ENCODE measurements at regions not wholly inside any gene's neighbourhood (a gene's known extent, or its start where the extent isn't known, plus 50 kb on each side); places are given as distances from the start of the nearest gene placed in this dataset.

DNA sequence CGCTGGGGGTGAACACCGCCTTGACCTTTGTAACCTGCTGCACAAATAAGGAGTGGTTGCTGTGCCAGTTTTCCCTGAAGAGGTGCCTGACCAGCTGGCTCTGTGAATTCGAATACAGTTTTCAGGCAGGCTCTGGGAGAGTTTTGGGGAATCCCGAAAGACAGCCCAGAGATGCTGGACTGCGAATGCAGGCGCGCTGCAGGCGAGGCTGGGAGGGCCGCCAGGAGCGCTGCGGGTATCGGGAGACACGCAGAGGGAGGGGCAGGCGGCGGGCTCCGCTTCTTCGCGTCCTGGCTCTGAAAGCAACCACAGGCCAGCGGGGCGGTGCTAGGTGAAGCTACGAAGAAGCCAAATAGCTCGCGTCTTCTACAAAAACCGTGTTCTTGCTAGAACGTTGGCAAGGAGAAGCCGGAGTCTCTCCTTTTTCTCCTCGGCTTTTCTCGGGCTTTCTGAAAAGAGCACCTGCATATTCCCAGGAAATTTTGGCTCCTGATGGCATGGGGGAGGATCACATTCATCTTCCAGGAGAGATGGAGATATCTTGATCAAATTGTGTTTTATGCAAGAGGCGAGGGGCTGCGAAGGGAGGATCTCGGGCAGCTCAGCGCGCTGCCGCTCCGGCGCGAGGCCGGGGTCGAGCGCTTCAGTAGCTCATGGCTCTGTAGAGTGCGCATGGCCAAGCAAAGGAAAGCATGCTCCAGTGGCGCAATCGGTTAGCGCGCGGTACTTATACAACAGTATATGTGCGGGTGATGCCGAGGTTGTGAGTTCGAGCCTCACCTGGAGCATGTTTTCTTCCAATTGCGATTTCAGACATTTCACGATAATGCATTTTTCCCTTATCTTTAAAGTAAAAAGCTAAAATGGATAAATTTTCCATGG is 158.1 kb upstream of the ZNF184 start:
- Histone ChIP-seq H3K36me3 (no peaks in the 10 kb centered on the region), H3K9me3 (peaks cover 0 to 4% (median 0%) of the 10 kb centered on the region in 12 donors), H3K4me1 (peaks cover 0 to 8% (median 2%) of the 10 kb centered on the region in 12 donors), H3K4me3 (peak overlapping the region in 7 of 12 donors; percentile 15 to 33 (median 20)), H3K27ac (no peak overlapping the region), H3K27me3 (peaks cover 0 to 92% (median 38%) of the 10 kb centered on the region in 9 donors)
- no peak for TF ChIP-seq POLR2A (IDR thresholded peaks at IDR 0.05)
- TF ChIP-seq, protein P1, sequence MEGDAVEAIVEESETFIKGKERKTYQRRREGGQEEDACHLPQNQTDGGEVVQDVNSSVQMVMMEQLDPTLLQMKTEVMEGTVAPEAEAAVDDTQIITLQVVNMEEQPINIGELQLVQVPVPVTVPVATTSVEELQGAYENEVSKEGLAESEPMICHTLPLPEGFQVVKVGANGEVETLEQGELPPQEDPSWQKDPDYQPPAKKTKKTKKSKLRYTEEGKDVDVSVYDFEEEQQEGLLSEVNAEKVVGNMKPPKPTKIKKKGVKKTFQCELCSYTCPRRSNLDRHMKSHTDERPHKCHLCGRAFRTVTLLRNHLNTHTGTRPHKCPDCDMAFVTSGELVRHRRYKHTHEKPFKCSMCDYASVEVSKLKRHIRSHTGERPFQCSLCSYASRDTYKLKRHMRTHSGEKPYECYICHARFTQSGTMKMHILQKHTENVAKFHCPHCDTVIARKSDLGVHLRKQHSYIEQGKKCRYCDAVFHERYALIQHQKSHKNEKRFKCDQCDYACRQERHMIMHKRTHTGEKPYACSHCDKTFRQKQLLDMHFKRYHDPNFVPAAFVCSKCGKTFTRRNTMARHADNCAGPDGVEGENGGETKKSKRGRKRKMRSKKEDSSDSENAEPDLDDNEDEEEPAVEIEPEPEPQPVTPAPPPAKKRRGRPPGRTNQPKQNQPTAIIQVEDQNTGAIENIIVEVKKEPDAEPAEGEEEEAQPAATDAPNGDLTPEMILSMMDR (IDR thresholded peaks at IDR 0.05) = no peak
- DNase-seq = no peak
- 2% methylated on average over 51 of the region's 51 CpGs for WGBS, 4 donors
- intact Hi-C loops (cut with DNase I) = no loop called here
- no peak for ATAC-seq

DNA sequence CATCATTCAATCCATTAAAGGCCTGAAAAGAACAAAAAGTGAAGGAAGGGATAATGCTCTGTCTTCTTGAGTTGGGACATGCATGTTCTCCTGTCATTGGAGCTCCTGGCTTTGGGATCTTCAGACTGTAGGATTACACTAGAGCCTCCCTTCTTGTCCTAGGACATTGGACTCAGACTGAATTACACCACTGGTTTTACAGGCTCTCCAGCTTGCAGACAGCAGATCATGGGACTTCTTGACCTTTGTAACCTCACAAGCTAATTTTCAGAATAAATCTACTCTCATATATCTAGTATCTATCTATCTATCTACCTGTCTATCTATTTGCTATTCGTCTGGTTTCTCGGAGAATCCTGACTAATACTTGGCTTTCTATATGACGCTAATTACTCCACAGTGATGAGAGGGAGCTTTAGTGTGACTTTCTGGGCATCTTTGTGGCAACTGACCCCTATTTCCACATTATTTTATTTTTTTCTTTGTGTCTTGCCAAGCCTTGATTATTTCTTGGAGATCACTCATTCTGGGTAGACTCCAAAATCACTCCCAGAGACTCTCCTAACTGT is 151.9 kb upstream of the ZNF184 start:
- no peak overlapping the region for H3K27ac ChIP-seq
- TF ChIP-seq POLR2A (IDR thresholded peaks at IDR 0.05) = no peak
- TF ChIP-seq, protein P1 (IDR thresholded peaks at IDR 0.05) = no peak
- H3K9me3 ChIP-seq = no peaks in the 10 kb centered on the region
- intact Hi-C loops (cut with DNase I) = no loop called here
- H3K4me1 ChIP-seq = no peaks in the 10 kb centered on the region
- no peaks in the 10 kb centered on the region for H3K36me3 ChIP-seq
- no peak for DNase-seq
- H3K4me3 ChIP-seq = no peak overlapping the region
- H3K27me3 ChIP-seq = peaks cover 0 to 85% (median 15%) of the 10 kb centered on the region in 9 donors
- ATAC-seq = no peak
- 82 to 90% (median 86%) methylated on average over 3 of the region's 3 CpGs for WGBS, 4 donors

DNA sequence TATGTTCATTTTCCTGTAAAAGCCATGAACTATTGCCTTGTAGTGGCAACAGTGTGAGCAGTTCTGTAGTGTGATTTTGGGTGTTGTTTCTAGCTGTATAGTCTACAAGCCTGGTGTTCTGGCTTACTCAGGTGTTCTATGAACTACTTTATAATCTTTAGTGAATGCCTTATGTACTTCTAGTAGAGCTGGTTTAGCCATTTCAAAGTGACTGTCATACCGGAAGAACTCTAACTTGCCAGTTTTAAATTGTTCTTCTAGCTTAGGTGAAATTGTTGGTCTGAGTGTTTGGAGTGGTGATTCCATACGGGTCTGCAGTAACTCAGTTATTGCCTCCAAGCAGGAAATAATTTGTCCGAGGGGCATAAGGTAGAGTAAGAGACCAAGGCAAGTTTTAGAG is 150.2 kb upstream of the ZNF184 start:
- Histone ChIP-seq H3K9me3 (no peaks in the 10 kb centered on the region), H3K4me3 (no peak overlapping the region), H3K36me3 (no peaks in the 10 kb centered on the region), H3K4me1 (peaks cover 0 to 3% (median 0%) of the 10 kb centered on the region in 12 donors), H3K27ac (no peak overlapping the region), H3K27me3 (peaks cover 0 to 86% (median 21%) of the 10 kb centered on the region in 9 donors)
- no peak for ATAC-seq
- WGBS, 4 donors = 67 to 80% (median 72%) methylated on average over 3 of the region's 3 CpGs
- no peak for TF ChIP-seq POLR2A (IDR thresholded peaks at IDR 0.05)
- TF ChIP-seq, protein P1 (IDR thresholded peaks at IDR 0.05) = no peak
- DNase-seq = no peak
- intact Hi-C loops (cut with DNase I) = no loop called here

DNA sequence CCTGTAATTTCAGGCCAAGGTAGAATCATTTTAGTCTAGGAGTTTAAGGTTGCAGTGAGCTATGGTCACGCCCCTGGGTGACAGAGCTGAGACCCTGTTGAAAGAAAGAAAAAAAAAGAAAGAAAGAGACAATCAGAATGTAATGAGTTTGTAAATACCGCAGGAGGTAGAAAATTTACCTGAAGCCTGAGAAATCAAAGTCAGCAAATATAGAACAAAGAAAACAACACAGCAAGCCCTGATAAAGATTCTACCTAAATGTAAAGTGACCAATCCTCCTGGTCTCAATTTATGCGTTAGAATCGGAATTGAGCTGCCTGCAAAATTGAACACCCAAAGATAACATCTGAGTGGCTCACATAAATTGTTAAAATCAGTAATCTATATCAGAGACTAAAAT is 146.5 kb upstream of the ZNF184 start:
- 64 to 83% (median 73%) methylated on average over 4 of the region's 4 CpGs for WGBS, 4 donors
- TF ChIP-seq POLR2A (IDR thresholded peaks at IDR 0.05) = no peak
- TF ChIP-seq, protein P1 (IDR thresholded peaks at IDR 0.05) = no peak
- H3K4me3 ChIP-seq = no peak overlapping the region
- H3K9me3 ChIP-seq = no peaks in the 10 kb centered on the region
- no peak overlapping the region for H3K27ac ChIP-seq
- peaks cover 0 to 10% (median 0%) of the 10 kb centered on the region in 12 donors for H3K4me1 ChIP-seq
- DNase-seq = no peak
- H3K36me3 ChIP-seq = no peaks in the 10 kb centered on the region
- ATAC-seq = no peak
- intact Hi-C loops (cut with DNase I) = no loop called here
- peaks cover 0 to 96% (median 32%) of the 10 kb centered on the region in 9 donors for H3K27me3 ChIP-seq
